Lung (tissue), 11 donors: ENCODE measurements at regions not wholly inside any gene's neighbourhood (a gene's known extent, or its start where the extent isn't known, plus 50 kb on each side); places are given as distances from the start of the nearest gene placed in this dataset.

Source experiments
- ATAC-seq: fragments of 200-7000 bp; cut with Tn5 transposase; one replicate; pipeline ENCODE4 v1.9.1; 2020; ENCODE audit warnings: moderate number of reproducible peaks; ENCODE audit not compliant: insufficient read depth, low FRiP score
- DNase-seq, 3 donors: peaks; one replicate each; pipeline ENCODE4 v3.0.0-alpha.2; 2013 to 2017
- H3K27ac ChIP-seq, 2 donors: one replicate each; pipeline ENCODE4 v1.5.1; 2013; ENCODE audit warnings: mild to moderate bottlenecking in 2 of 2, moderate library complexity in 2 of 2, control low read depth in 1 of 2, inconsistent platforms in 1 of 2, low read depth in 1 of 2, low read length in 1 of 2
- H3K27me3 ChIP-seq, 3 donors: one replicate each; pipeline ENCODE4 v1.5.1; 2013; ENCODE audit warnings: low read length in 2 of 3; ENCODE audit not compliant: control insufficient read depth in 3 of 3, insufficient read depth in 3 of 3
- H3K36me3 ChIP-seq, 4 donors: one replicate each; pipeline ENCODE4 v1.5.1; 2013; ENCODE audit warnings: low read length in 4 of 4, mild to moderate bottlenecking in 1 of 4, moderate library complexity in 1 of 4; ENCODE audit not compliant: control insufficient read depth in 4 of 4, insufficient read depth in 4 of 4
- H3K4me1 ChIP-seq, 5 donors: one replicate each; pipeline ENCODE4 v1.5.1; 2013; ENCODE audit warnings: low read length in 5 of 5, mild to moderate bottlenecking in 2 of 5, moderate library complexity in 1 of 5; ENCODE audit not compliant: control insufficient read depth in 5 of 5, insufficient read depth in 5 of 5
- H3K4me3 ChIP-seq: one replicate; pipeline ENCODE4 v1.5.1; 2013; ENCODE audit warnings: mild to moderate bottlenecking, control low read depth, moderate library complexity
- H3K9ac ChIP-seq, 2 donors: one replicate each; pipeline ENCODE4 v1.5.1; 2013; ENCODE audit warnings: low read length in 2 of 2, control low read depth in 1 of 2; ENCODE audit not compliant: insufficient read depth in 1 of 2
- H3K9me3 ChIP-seq, 4 donors: one replicate each; pipeline ENCODE4 v1.5.1; 2013; ENCODE audit warnings: low read length in 3 of 4, mild to moderate bottlenecking in 1 of 4, moderate library complexity in 1 of 4; ENCODE audit not compliant: control insufficient read depth in 4 of 4, insufficient read depth in 3 of 4
- CTCF ChIP-seq: IDR thresholded peaks from 2 replicates; pipeline ENCODE4 v1.5.1; 2012; ENCODE audit warnings: mild to moderate bottlenecking; ENCODE audit errors: control extremely low read depth, extremely low read depth
- WGBS, 2 donors: extraction: QIAGEN DNeasy Blood & Tissue Kit; methylation state at CpG; one replicate each; pipeline ENCODE4 v1.1.7; 2013; 5-methylcytosine and 5-hydroxymethylcytosine counted together
- donor health status: control.
- donor health status: control.
- donor health status: Bipolar disorder and iron deficiency.
- donor health status: healthy.
- donor health status: DM: yes; HTN: yes; CAD: no.

GRCh38 chr1:34389974-34390373, 213.3 kb downstream of the C1orf94 start:
- Histone ChIP-seq H3K4me1 (no peaks in the 10 kb centered on the region), H3K27ac (no peak overlapping the region), H3K27me3 (peaks cover 0 to 5% (median 0%) of the 10 kb centered on the region in 3 donors), H3K9me3 (peaks cover 0 to 5% (median 0%) of the 10 kb centered on the region in 4 donors), H3K36me3 (no peaks in the 10 kb centered on the region), H3K9ac (no peak overlapping the region), H3K4me3 (no peak overlapping the region)
- WGBS, 2 donors: 85 to 91% methylated on average over 1 of the region's 1 CpG
- no peak for ATAC-seq
- no peak for TF ChIP-seq CTCF
- no peak for DNase-seq

- ATAC-seq (no peak), DNase-seq (no peak)
- Histone ChIP-seq H3K36me3 (no peaks in the 10 kb centered on the region), H3K27ac (no peak overlapping the region), H3K27me3 (peaks cover 0 to 5% (median 0%) of the 10 kb centered on the region in 3 donors), H3K4me3 (no peak overlapping the region), H3K9me3 (no peaks in the 10 kb centered on the region), H3K4me1 (no peaks in the 10 kb centered on the region), H3K9ac (no peak overlapping the region)
- WGBS, 2 donors: 82 to 89% methylated on average over 2 of the region's 2 CpGs
- TF ChIP-seq CTCF: no peak
Measured at GRCh38 chr1:34396042-34396441, 219.3 kb downstream of the C1orf94 start.

GRCh38 chr1:34398241-34398915, 221.7 kb downstream of the C1orf94 start:
- Histone ChIP-seq H3K9me3 (no peaks in the 10 kb centered on the region), H3K36me3 (no peaks in the 10 kb centered on the region), H3K4me1 (no peaks in the 10 kb centered on the region), H3K27me3 (no peaks in the 10 kb centered on the region), H3K4me3 (no peak overlapping the region), H3K27ac (no peak overlapping the region), H3K9ac (no peak overlapping the region)
- DNase-seq (no peak), ATAC-seq (no peak)
- no peak for TF ChIP-seq CTCF
- WGBS, 2 donors: 91 to 92% methylated on average over 5 of the region's 5 CpGs

- no peaks in the 10 kb centered on the region for H3K4me1 ChIP-seq
- DNase-seq: no peak
- no peaks in the 10 kb centered on the region for H3K9me3 ChIP-seq
- H3K27ac ChIP-seq: no peak overlapping the region
- no peak overlapping the region for H3K4me3 ChIP-seq
- H3K27me3 ChIP-seq: no peaks in the 10 kb centered on the region
- TF ChIP-seq CTCF: no peak
- 32 to 50% methylated on average over 4 of the region's 4 CpGs for WGBS, 2 donors
- ATAC-seq: no peak
- no peak overlapping the region for H3K9ac ChIP-seq
- H3K36me3 ChIP-seq: no peaks in the 10 kb centered on the region
Measured at GRCh38 chr1:34398916-34399275, 222.2 kb downstream of the C1orf94 start.
